Gastroesophageal sphincter (tissue), 4 donors: ENCODE measurements at regions not wholly inside any gene's neighbourhood (a gene's known extent, or its start where the extent isn't known, plus 50 kb on each side); places are given as distances from the start of the nearest gene placed in this dataset.

Source experiments
- ATAC-seq: fragments of 150-250 bp; one replicate; pipeline ENCODE4 v1.9.1; 2016; ENCODE audit warnings: mild to moderate bottlenecking, moderate library complexity
- H3K27ac ChIP-seq, 4 donors: fragments of 200-600 bp; sonication (generic) in 3 of 4; 1 replicate in 3 of 4; 2 replicates in 1 of 4; pipeline ENCODE4 v1.5.1; 2016 to 2019
- H3K27me3 ChIP-seq: fragments of 200-600 bp; sonication (generic); one replicate; pipeline ENCODE4 v1.5.1; 2019
- H3K36me3 ChIP-seq, 2 donors: fragments of 200-600 bp; sonication (generic); one replicate each; pipeline ENCODE4 v1.5.1; 2019; ENCODE audit warnings: control low read depth in 1 of 2
- H3K4me1 ChIP-seq, 3 donors: fragments of 200-600 bp; sonication (generic); 1 replicate in 2 of 3; 2 replicates in 1 of 3; pipeline ENCODE4 v1.5.1; 2016 to 2019; ENCODE audit warnings: control low read depth in 2 of 3
- H3K4me3 ChIP-seq, 2 donors: fragments of 200-600 bp; sonication (generic); one replicate each; pipeline ENCODE4 v1.5.1; 2019; ENCODE audit warnings: mild to moderate bottlenecking in 1 of 2, moderate library complexity in 1 of 2
- H3K9me3 ChIP-seq, 3 donors: fragments of 200-600 bp; sonication (generic); one replicate each; pipeline ENCODE4 v1.5.1; 2017 to 2019; ENCODE audit warnings: control low read depth in 2 of 3
- EP300 ChIP-seq: sonication (generic); formaldehyde crosslinking; IDR thresholded peaks from one replicate; pipeline ENCODE4 v1.6.1; 2017; ENCODE audit warnings: antibody characterized with exemption, mild to moderate bottlenecking
- POLR2A ChIP-seq, 2 donors: fragments of 450-650 bp; IDR thresholded peaks; one replicate each; pipeline ENCODE4 v1.6.1; 2017; ENCODE audit warnings: antibody characterized with exemption in 2 of 2, mild to moderate bottlenecking in 2 of 2, moderate library complexity in 1 of 2
- POLR2AphosphoS5 ChIP-seq: sonication (generic); formaldehyde crosslinking; IDR thresholded peaks from one replicate; pipeline ENCODE4 v1.6.1; 2017; ENCODE audit warnings: antibody characterized with exemption
- WGBS, 2 donors: methylation state at CpG; one replicate each; pipeline ENCODE4 v1.1.5; 2018; ENCODE audit warnings: low coverage in 1 of 2; 5-methylcytosine and 5-hydroxymethylcytosine counted together
- TF ChIP-seq, protein P1 (sequence below), 4 experiments: fragments of 200-600 bp in 2 of 4; fragments of 450-650 bp in 2 of 4; sonication (generic) in 1 of 4; IDR thresholded peaks; one replicate each; pipeline ENCODE4 v1.5.1; 2017 to 2019; ENCODE audit warnings: antibody characterized with exemption in 4 of 4, mild to moderate bottlenecking in 2 of 4, moderate library complexity in 2 of 4

DNA sequence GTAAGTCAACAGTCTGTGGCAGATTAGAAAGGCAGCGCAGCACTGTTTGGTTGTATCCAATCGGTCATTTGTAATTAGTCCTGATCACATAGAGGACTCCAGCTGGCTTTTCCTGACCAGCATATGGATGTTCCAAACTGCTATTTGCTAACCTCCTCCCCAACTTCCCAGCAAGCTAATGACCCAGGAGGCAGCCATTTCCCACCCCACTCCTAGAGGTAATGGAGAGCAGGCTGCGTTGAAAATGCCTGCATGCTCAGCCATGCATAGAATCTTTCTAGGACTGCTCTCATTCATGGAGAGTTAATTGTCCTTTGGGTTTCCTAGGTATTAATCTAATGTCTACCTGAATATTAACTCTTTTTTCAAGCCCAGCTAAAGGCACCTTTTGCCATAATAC lies 850.6 kb upstream of the WWC1 start:
- no peaks in the 10 kb centered on the region for H3K27me3 ChIP-seq
- H3K27ac ChIP-seq, result no peak overlapping the region
- H3K9me3 ChIP-seq, result no peaks in the 10 kb centered on the region
- H3K4me1 ChIP-seq, result no peaks in the 10 kb centered on the region
- no peaks in the 10 kb centered on the region for H3K36me3 ChIP-seq
- TF ChIP-seq, protein P1, sequence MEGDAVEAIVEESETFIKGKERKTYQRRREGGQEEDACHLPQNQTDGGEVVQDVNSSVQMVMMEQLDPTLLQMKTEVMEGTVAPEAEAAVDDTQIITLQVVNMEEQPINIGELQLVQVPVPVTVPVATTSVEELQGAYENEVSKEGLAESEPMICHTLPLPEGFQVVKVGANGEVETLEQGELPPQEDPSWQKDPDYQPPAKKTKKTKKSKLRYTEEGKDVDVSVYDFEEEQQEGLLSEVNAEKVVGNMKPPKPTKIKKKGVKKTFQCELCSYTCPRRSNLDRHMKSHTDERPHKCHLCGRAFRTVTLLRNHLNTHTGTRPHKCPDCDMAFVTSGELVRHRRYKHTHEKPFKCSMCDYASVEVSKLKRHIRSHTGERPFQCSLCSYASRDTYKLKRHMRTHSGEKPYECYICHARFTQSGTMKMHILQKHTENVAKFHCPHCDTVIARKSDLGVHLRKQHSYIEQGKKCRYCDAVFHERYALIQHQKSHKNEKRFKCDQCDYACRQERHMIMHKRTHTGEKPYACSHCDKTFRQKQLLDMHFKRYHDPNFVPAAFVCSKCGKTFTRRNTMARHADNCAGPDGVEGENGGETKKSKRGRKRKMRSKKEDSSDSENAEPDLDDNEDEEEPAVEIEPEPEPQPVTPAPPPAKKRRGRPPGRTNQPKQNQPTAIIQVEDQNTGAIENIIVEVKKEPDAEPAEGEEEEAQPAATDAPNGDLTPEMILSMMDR (IDR thresholded peaks at IDR 0.05), result no peak
- TF ChIP-seq POLR2A (IDR thresholded peaks at IDR 0.05) (no peak), POLR2AphosphoS5 (no peak), EP300 (no peak)
- no peak for ATAC-seq
- 39 to 60% methylated on average over 1 to 3 of the region's 3 CpGs for WGBS, 2 donors
- no peak overlapping the region for H3K4me3 ChIP-seq

DNA sequence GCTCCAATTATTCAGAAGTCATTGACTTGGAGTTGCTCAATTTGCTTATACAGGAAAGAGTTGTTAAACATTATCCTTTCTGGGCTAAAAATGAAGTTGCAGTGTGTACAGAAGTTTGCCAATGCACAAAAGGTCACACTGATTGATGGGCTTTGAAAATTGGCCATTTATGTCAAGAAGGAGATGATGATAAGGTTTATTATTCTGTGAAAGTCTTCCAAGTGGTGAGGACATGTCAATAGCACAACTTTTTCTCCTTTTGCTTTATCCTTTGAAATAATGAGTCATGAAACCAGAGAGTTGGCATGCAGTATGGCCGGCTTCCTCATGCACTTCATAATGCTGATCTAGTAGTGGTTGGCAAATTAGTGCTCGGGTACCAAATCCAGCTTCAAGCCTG lies 848.5 kb upstream of the WWC1 start:
- no peaks in the 10 kb centered on the region for H3K36me3 ChIP-seq
- no peak for ATAC-seq
- H3K27me3 ChIP-seq, result no peaks in the 10 kb centered on the region
- H3K4me3 ChIP-seq, result no peak overlapping the region
- H3K27ac ChIP-seq, result no peak overlapping the region
- H3K9me3 ChIP-seq, result no peaks in the 10 kb centered on the region
- no peaks in the 10 kb centered on the region for H3K4me1 ChIP-seq
- WGBS, 2 donors, result 89 to 93% methylated on average over 2 of the region's 2 CpGs
- TF ChIP-seq EP300 (no peak), POLR2AphosphoS5 (no peak), POLR2A (IDR thresholded peaks at IDR 0.05) (no peak)
- TF ChIP-seq, protein P1 (IDR thresholded peaks at IDR 0.05), result no peak

DNA sequence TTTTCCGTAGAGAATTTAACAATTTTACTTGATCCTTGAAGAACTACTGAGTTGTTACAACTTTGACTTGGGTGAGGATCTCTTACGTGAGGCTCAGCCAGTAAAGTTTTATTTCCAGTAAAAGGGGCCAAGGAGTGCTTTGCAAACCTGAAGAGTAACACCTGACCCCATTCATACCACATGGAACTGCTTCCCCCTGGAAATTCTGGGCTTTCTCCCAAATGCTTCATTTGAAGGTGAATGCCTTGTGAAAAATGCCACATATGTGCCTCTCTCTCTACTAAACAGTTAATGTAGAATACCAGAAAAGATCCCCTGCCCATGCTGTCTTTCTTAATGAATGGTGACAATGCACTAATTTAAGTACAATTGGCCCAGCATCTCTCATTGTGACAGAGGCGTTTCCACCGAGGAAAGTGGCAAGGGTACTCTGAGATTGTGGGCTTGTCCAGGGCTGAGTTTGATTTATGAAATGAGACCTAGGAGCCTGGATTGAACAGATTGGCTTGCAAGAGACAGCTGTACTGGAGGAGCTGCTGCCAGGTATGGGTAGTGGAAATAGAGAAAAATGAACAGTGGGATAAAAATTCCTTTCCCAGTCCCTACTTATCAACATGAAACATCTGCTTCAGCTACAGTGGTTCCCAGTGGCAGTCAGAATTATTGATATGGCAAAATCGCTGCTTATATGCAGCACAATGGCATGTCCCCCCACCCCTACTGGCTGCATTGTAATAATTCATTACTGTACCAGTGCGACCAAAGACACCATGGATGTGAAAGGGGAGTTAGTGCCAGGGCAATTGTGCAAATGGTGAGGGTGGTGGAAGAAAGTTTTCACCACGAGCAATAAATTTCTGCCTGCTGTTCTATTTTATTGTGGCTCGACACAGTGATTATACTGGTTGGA lies 843.7 kb upstream of the WWC1 start:
- Histone ChIP-seq H3K4me1 (no peaks in the 10 kb centered on the region), H3K27ac (no peak overlapping the region), H3K9me3 (no peaks in the 10 kb centered on the region), H3K4me3 (no peak overlapping the region), H3K27me3 (no peaks in the 10 kb centered on the region), H3K36me3 (no peaks in the 10 kb centered on the region)
- 39 to 41% methylated on average over 6 to 8 of the region's 8 CpGs for WGBS, 2 donors
- TF ChIP-seq, protein P1 (IDR thresholded peaks at IDR 0.05), result no peak
- TF ChIP-seq POLR2AphosphoS5 (no peak), EP300 (no peak), POLR2A (IDR thresholded peaks at IDR 0.05) (no peak)
- no peak for ATAC-seq

DNA sequence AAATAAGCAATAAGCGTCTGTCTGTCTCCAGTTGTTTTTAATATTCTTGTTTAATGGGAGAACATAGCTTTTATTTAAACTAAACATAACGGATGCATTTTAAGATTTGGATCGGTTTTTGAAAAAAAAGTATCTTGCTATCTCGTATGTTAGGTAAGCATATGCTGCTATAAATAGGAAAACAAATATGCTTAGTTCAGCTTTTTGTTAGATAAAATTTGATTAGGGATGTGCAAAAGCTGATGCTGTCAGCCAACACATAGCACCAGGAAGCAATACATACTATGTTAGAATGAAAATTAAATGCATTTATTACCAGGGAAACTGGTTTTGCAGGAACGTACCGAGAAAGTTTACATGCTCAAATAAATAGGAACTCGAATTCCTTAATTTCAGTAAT lies 843.1 kb upstream of the WWC1 start:
- Histone ChIP-seq H3K27ac (no peak overlapping the region), H3K27me3 (no peaks in the 10 kb centered on the region), H3K36me3 (no peaks in the 10 kb centered on the region), H3K9me3 (no peaks in the 10 kb centered on the region), H3K4me3 (no peak overlapping the region), H3K4me1 (no peaks in the 10 kb centered on the region)
- ATAC-seq, result no peak
- WGBS, 2 donors, result 38 to 57% methylated on average over 7 of the region's 7 CpGs
- TF ChIP-seq EP300, result no peak
- TF ChIP-seq POLR2AphosphoS5, result no peak
- TF ChIP-seq POLR2A (IDR thresholded peaks at IDR 0.05), result no peak
- TF ChIP-seq, protein P1 (IDR thresholded peaks at IDR 0.05), result no peak

DNA sequence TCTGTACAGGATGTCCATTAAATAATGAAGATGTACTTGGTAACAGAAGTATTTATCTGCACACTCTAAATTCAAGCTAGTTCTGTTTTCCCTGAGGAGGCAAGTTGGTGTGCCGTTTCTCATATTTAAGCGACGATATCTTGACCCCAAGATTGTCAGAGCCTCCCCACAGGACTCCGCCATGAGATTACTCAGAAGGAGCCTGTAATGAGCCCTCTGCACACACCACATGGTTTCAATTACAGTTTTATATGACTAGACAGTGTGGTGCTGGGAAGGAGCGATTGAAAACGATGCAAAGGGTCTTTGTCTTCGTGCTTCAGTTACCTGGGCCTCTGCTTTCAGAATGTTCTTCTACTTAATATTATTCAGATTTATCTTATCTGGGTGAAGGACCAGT lies 840.4 kb upstream of the WWC1 start:
- Histone ChIP-seq H3K36me3 (no peaks in the 10 kb centered on the region), H3K27me3 (no peaks in the 10 kb centered on the region), H3K4me1 (no peaks in the 10 kb centered on the region), H3K9me3 (no peaks in the 10 kb centered on the region), H3K4me3 (no peak overlapping the region), H3K27ac (no peak overlapping the region)
- TF ChIP-seq POLR2A (IDR thresholded peaks at IDR 0.05), result no peak
- 83% methylated on average over 7 of the region's 7 CpGs for WGBS, 2 donors
- ATAC-seq, result no peak
